A549 (cell line): ENCODE measurements at regions not wholly inside any gene's neighbourhood (a gene's known extent, or its start where the extent isn't known, plus 50 kb on each side); places are given as distances from the start of the nearest gene placed in this dataset.

Source experiments
- ATAC-seq, 2 experiments: fragments of 200-7000 bp in 1 of 2; fragments of >200 bp in 1 of 2; cut with Nextera tagmentation in 1 of 2; cut with Tn5 transposase in 1 of 2; 3 replicates each; pipeline versions ENCODE4 v1.8.0 to v1.9.1; 2018 to 2020; ENCODE audit warnings: mild to moderate bottlenecking in 1 of 2, moderate library complexity in 1 of 2
- CTCF ChIA-PET: fragments of 300-600 bp; sonication (Branson Sonifier 250); formaldehyde crosslinking; extraction: SDS; loops from one replicate; lab custom pipeline; 2021; ENCODE audit warnings: antibody characterized with exemption, inconsistent platforms; lab: Yijun Ruan, JAX
- POLR2A ChIA-PET: fragments of 350-600 bp; formaldehyde crosslinking; extraction: SDS; loops from one replicate; lab custom pipeline; 2021; ENCODE audit warnings: antibody characterized with exemption, inconsistent platforms; lab: Yijun Ruan, JAX
- DNase-seq, 2 experiments: peaks; one replicate each; pipeline versions ENCODE4 v3.0.0 to v3.0.0-alpha.2; 2011 to 2016; ENCODE audit warnings: low read depth in 1 of 2, low spot score in 1 of 2
- FAIRE-seq: peaks from 2 replicates; lab custom pipeline; 2011; peaks lifted over from hg19 to GRCh38; lab: Jason Lieb, UNC
- H3K27ac ChIP-seq, 2 experiments: fragments of >200 bp; sonication (Bioruptor Twin); formaldehyde crosslinking; 3 replicates each; pipeline ENCODE4 v1.5.1; 2016 to 2017
- H3K4me1 ChIP-seq: fragments of >200 bp; sonication (Bioruptor Twin); formaldehyde crosslinking; 3 replicates; pipeline ENCODE4 v1.6.1; 2016
- H3K4me2 ChIP-seq: fragments of >200 bp; sonication (Bioruptor Twin); formaldehyde crosslinking; 3 replicates; pipeline ENCODE4 v1.6.1; 2016
- H3K4me3 ChIP-seq: fragments of >200 bp; sonication (Bioruptor Twin); formaldehyde crosslinking; 3 replicates; pipeline ENCODE4 v1.5.1; 2016
- H3K9me3 ChIP-seq: fragments of >200 bp; sonication (Bioruptor Twin); formaldehyde crosslinking; 3 replicates; pipeline ENCODE4 v1.6.1; 2016
- CBX8 ChIP-seq: fragments of 200-600 bp; sonication (generic); IDR thresholded peaks from 2 replicates; pipeline ENCODE4 v1.6.1; 2016
- CHD4 ChIP-seq: fragments of 200-600 bp; sonication (generic); IDR thresholded peaks from 2 replicates; pipeline ENCODE4 v1.6.1; 2016; ENCODE audit warnings: antibody characterized with exemption, mild to moderate bottlenecking, borderline replicate concordance
- EHMT2 ChIP-seq: fragments of 200-600 bp; sonication (generic); IDR thresholded peaks from 2 replicates; pipeline ENCODE4 v1.6.1; 2016; ENCODE audit warnings: antibody characterized with exemption, low read depth, mild to moderate bottlenecking, moderate library complexity
- FOSL2 ChIP-seq, 2 experiments: fragments of 450-650 bp in 1 of 2; fragments of >200 bp in 1 of 2; sonication (Bioruptor Twin) in 1 of 2; formaldehyde crosslinking; IDR thresholded peaks; 2 replicates each; pipeline versions ENCODE4 v1.5.0 to v1.6.1; 2016 to 2020; ENCODE audit warnings: mild to moderate bottlenecking in 1 of 2, moderate library complexity in 1 of 2
- HDAC2 ChIP-seq: fragments of 200-600 bp; sonication (generic); IDR thresholded peaks from 2 replicates; pipeline ENCODE4 v1.6.1; 2016
- HEYL ChIP-seq: fragments of 250-450 bp; sonication (Bioruptor Pico); IDR thresholded peaks from 2 replicates; pipeline ENCODE4 v1.8.0; 2021; ENCODE audit warnings: mild to moderate bottlenecking, moderate library complexity
- HOXB13 ChIP-seq: fragments of 250-450 bp; sonication (Bioruptor Pico); IDR thresholded peaks from 2 replicates; pipeline ENCODE4 v1.5.0; 2020; ENCODE audit warnings: low read depth, mild to moderate bottlenecking, moderate library complexity
- JUN ChIP-seq, 2 experiments: fragments of >200 bp; sonication (Bioruptor Twin); formaldehyde crosslinking; IDR thresholded peaks; 2 replicates in 1 of 2; 3 replicates in 1 of 2; pipeline ENCODE4 v1.6.1; 2016 to 2017
- JUNB ChIP-seq: fragments of >200 bp; sonication (Bioruptor Twin); formaldehyde crosslinking; IDR thresholded peaks from 2 replicates; pipeline ENCODE4 v1.6.1; 2016
- KDM1A ChIP-seq: fragments of 200-600 bp; sonication (generic); IDR thresholded peaks from 2 replicates; pipeline ENCODE4 v1.6.1; 2016; ENCODE audit warnings: low read depth, mild to moderate bottlenecking
- MAZ ChIP-seq: fragments of 150-350 bp; IDR thresholded peaks from 2 replicates; pipeline ENCODE4 v1.6.1; 2014; ENCODE audit warnings: antibody characterized with exemption, low read depth, low read length, borderline replicate concordance
- NFE2L2 ChIP-seq: fragments of 150-350 bp; conservative IDR thresholded peaks from 2 replicates; pipeline ENCODE4 v1.6.1; 2014; ENCODE audit warnings: low read length
- NR3C1 ChIP-seq: fragments of >200 bp; sonication (Bioruptor Twin); formaldehyde crosslinking; IDR thresholded peaks from 3 replicates; pipeline ENCODE4 v1.6.1; 2017
- POLR2A ChIP-seq: IDR thresholded peaks from 2 replicates; pipeline ENCODE4 v1.6.1; 2012; ENCODE audit warnings: mild to moderate bottlenecking, low read length
- POLR2AphosphoS2 ChIP-seq: conservative IDR thresholded peaks from 2 replicates; pipeline ENCODE4 v1.6.1; 2012; ENCODE audit warnings: low read length, improper control_type of control experiment, inconsistent platforms
- RAD21 ChIP-seq, 2 experiments: fragments of >200 bp in 1 of 2; sonication (Bioruptor Twin) in 1 of 2; formaldehyde crosslinking in 1 of 2; IDR thresholded peaks in 1 of 2; conservative IDR thresholded peaks in 1 of 2; 2 replicates in 1 of 2; 3 replicates in 1 of 2; pipeline ENCODE4 v1.6.1; 2012 to 2018; ENCODE audit warnings: inconsistent platforms in 1 of 2
- RCOR1 ChIP-seq: fragments of 150-350 bp; IDR thresholded peaks from 2 replicates; pipeline ENCODE4 v1.6.1; 2014; ENCODE audit warnings: antibody characterized with exemption, low read length, low read depth
- RNF2 ChIP-seq: fragments of 200-600 bp; sonication (generic); IDR thresholded peaks from 2 replicates; pipeline ENCODE4 v1.6.1; 2016; ENCODE audit warnings: low read depth, mild to moderate bottlenecking, antibody characterized with exemption, moderate library complexity, borderline replicate concordance
- TFCP2L1 ChIP-seq: fragments of 250-450 bp; sonication (Bioruptor Pico); IDR thresholded peaks from 2 replicates; pipeline ENCODE4 v1.5.0; 2021; ENCODE audit warnings: mild to moderate bottlenecking
- ZSCAN20 ChIP-seq: fragments of 250-450 bp; sonication (Bioruptor Pico); IDR thresholded peaks from 2 replicates; pipeline ENCODE4 v1.8.0; 2022; ENCODE audit warnings: mild to moderate bottlenecking, moderate library complexity
- TF ChIP-seq, protein P1 (sequence below): fragments of 250-450 bp; sonication (Bioruptor Pico); IDR thresholded peaks from 2 replicates; pipeline ENCODE4 v1.5.0; 2020; ENCODE audit warnings: low read depth, mild to moderate bottlenecking, moderate library complexity
- TF ChIP-seq, protein P2 (sequence below): fragments of 250-450 bp; sonication (Bioruptor Pico); IDR thresholded peaks from 2 replicates; pipeline ENCODE4 v1.5.0; 2021; ENCODE audit warnings: mild to moderate bottlenecking, moderate library complexity, borderline replicate concordance
- TF ChIP-seq, protein P3 (sequence below): IDR thresholded peaks from 2 replicates; pipeline ENCODE4 v1.6.1; 2012

DNA sequence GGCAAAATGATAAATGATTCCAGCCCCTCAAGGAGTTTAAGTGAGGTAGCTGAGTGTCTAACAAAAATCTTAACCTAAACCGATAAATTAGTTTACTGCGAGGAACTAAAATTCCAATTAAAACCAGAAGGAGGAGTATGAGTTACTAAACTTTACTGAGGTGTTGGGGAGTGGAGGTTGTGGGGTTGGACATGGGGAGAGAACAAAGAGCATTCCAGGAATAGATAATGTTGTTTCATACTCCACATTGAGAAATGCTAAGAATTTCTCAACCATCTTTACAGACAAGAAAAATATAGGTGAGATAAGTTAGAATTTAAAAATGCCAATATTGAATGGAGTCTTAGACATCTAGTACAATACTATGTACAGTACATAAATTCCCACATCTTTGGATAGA, 488.6 kb downstream of the METTL15 start (continued):
- TF ChIP-seq RNF2 (no peak), EHMT2 (no peak), HEYL (CRISPR knock-in tag) (no peak), NFE2L2 (no peak)

DNA sequence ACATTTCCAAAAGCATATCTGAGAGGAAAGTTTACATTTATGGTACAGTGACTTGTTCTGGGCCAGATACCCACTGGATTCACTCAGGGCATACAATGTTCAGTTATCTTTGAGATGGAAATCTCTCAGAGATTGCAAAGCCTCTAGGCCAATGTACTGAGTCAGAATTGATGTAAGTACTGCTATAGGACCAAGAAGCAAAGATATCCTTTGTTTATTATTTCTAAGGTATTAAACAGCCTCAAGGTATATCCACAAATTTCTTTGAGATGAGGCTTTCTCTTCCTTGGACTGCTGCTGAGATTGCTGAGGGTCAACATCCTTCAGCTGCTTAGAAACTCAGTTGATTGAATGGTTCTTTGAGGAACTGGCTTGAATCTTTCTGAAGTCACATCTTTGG, 484.0 kb downstream of the METTL15 start:
- POLR2A ChIA-PET, result no interaction called here
- no peak overlapping the region for H3K4me2 ChIP-seq
- ATAC-seq (no peak), FAIRE-seq (no peak), DNase-seq (no peak)
- 0 out of 3 replicates have a peak, but pooled peaks cover 2% of the 10 kb centered on the region for H3K9me3 ChIP-seq
- no peak overlapping the region for H3K27ac ChIP-seq
- CTCF ChIA-PET, result interaction anchor here (0.6 to 1.3 kb wide), 3 partner anchors 11 to 156 kb away, joined by 3 to 4 read pairs (median 3); no protein-coding TSS in a partner anchor
- H3K4me1 ChIP-seq, result no peaks in the 10 kb centered on the region
- no peak overlapping the region for H3K4me3 ChIP-seq
- TF ChIP-seq HOXB13 (CRISPR knock-in tag), result no peak
- TF ChIP-seq JUN (IDR thresholded peaks at IDR 0.05), result no peak
- TF ChIP-seq RAD21 (conservative IDR thresholded peaks at IDR 0.05 in 1 of 2, IDR thresholded peaks at IDR 0.05 in 1 of 2), result no peak
- TF ChIP-seq JUNB, result no peak
- TF ChIP-seq NR3C1, result no peak
- no peak for TF ChIP-seq KDM1A
- TF ChIP-seq, protein P1, sequence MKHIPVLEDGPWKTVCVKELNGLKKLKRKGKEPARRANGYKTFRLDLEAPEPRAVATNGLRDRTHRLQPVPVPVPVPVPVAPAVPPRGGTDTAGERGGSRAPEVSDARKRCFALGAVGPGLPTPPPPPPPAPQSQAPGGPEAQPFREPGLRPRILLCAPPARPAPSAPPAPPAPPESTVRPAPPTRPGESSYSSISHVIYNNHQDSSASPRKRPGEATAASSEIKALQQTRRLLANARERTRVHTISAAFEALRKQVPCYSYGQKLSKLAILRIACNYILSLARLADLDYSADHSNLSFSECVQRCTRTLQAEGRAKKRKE (CRISPR knock-in tag), result no peak
- no peak for TF ChIP-seq POLR2A
- TF ChIP-seq RNF2, result no peak
- no peak for TF ChIP-seq CBX8
- no peak for TF ChIP-seq POLR2AphosphoS2
- TF ChIP-seq TFCP2L1 (CRISPR knock-in tag), result no peak
- no peak for TF ChIP-seq FOSL2 (IDR thresholded peaks at IDR 0.05)
- no peak for TF ChIP-seq FOSL2 (CRISPR knock-in tag; IDR thresholded peaks at IDR 0.05)
- TF ChIP-seq CHD4, result no peak
- TF ChIP-seq HDAC2, result no peak
- TF ChIP-seq RCOR1, result no peak

DNA sequence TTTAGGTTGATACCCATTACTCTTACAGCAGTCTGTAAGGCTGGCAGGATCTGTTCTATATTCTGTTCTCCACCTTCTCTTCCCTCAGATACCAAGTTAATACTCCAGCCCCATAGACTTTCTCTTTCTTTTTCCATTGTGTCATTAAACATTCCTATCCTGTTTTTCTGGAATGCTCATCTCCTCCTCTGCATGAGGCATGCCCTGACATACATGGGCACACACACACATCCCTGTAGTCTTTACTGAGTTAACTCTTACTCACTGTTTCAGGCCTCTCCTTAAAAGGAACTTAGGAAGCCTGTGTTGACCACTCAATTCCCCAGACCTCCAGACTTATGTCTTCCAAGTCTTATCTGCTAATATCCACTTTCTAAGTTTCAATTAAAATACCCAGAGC, 476.8 kb downstream of the METTL15 start:
- Histone ChIP-seq H3K4me3 (no peak overlapping the region), H3K4me1 (no peaks in the 10 kb centered on the region), H3K9me3 (no peaks in the 10 kb centered on the region), H3K4me2 (no peak overlapping the region), H3K27ac (no peak overlapping the region)
- TF ChIP-seq, protein P2, sequence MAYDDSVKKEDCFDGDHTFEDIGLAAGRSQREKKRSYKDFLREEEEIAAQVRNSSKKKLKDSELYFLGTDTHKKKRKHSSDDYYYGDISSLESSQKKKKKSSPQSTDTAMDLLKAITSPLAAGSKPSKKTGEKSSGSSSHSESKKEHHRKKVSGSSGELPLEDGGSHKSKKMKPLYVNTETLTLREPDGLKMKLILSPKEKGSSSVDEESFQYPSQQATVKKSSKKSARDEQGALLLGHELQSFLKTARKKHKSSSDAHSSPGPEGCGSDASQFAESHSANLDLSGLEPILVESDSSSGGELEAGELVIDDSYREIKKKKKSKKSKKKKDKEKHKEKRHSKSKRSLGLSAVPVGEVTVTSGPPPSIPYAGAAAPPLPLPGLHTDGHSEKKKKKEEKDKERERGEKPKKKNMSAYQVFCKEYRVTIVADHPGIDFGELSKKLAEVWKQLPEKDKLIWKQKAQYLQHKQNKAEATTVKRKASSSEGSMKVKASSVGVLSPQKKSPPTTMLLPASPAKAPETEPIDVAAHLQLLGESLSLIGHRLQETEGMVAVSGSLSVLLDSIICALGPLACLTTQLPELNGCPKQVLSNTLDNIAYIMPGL, result no peak
- TF ChIP-seq, protein P3, sequence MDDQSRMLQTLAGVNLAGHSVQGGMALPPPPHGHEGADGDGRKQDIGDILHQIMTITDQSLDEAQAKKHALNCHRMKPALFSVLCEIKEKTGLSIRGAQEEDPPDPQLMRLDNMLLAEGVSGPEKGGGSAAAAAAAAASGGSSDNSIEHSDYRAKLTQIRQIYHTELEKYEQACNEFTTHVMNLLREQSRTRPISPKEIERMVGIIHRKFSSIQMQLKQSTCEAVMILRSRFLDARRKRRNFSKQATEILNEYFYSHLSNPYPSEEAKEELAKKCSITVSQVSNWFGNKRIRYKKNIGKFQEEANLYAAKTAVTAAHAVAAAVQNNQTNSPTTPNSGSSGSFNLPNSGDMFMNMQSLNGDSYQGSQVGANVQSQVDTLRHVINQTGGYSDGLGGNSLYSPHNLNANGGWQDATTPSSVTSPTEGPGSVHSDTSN, result no peak
- TF ChIP-seq NR3C1 (no peak), HOXB13 (CRISPR knock-in tag) (no peak), ZSCAN20 (no peak), JUNB (no peak), MAZ (no peak), POLR2AphosphoS2 (no peak)
- ChIA-PET POLR2A (no interaction called here), CTCF (no interaction called here)
- DNase-seq, result no peak
- no peak for ATAC-seq
- no peak for FAIRE-seq
